ENCODE measurements at regions not wholly inside any gene's neighbourhood (a gene's known extent, or its start where the extent isn't known, plus 50 kb on each side); places are given as distances from the start of the nearest gene placed in this dataset.

DNA sequence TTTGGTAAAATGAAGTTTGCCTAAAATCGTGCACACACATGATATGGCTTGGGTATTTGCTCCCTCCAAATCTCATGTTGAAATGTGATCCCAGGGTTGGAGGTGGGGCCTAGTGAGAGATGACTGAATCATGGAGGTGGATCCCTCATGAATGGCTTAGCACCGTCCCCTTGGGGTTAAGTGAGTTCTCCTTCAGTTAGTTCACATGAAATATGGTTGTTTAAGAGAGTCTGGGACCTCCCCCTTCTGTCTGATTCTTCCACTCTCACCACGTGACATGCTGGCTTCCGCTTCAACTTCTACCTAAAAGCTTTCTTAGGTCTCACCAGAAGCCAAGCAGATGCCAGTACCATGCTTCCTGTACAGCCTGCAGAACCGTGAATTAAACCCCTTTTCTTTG is 58.4 kb downstream of the SIPA1L2 start:
- TF ChIP-seq, protein P1, sequence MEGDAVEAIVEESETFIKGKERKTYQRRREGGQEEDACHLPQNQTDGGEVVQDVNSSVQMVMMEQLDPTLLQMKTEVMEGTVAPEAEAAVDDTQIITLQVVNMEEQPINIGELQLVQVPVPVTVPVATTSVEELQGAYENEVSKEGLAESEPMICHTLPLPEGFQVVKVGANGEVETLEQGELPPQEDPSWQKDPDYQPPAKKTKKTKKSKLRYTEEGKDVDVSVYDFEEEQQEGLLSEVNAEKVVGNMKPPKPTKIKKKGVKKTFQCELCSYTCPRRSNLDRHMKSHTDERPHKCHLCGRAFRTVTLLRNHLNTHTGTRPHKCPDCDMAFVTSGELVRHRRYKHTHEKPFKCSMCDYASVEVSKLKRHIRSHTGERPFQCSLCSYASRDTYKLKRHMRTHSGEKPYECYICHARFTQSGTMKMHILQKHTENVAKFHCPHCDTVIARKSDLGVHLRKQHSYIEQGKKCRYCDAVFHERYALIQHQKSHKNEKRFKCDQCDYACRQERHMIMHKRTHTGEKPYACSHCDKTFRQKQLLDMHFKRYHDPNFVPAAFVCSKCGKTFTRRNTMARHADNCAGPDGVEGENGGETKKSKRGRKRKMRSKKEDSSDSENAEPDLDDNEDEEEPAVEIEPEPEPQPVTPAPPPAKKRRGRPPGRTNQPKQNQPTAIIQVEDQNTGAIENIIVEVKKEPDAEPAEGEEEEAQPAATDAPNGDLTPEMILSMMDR (conservative IDR thresholded peaks at IDR 0.05): no peak
- TF ChIP-seq ZFX (IDR thresholded peaks at IDR 0.05): no peak

Data from C4-2B (cell line).